ENCODE measurements at regions not wholly inside any gene's neighbourhood (a gene's known extent, or its start where the extent isn't known, plus 50 kb on each side); places are given as distances from the start of the nearest gene placed in this dataset.

DNA sequence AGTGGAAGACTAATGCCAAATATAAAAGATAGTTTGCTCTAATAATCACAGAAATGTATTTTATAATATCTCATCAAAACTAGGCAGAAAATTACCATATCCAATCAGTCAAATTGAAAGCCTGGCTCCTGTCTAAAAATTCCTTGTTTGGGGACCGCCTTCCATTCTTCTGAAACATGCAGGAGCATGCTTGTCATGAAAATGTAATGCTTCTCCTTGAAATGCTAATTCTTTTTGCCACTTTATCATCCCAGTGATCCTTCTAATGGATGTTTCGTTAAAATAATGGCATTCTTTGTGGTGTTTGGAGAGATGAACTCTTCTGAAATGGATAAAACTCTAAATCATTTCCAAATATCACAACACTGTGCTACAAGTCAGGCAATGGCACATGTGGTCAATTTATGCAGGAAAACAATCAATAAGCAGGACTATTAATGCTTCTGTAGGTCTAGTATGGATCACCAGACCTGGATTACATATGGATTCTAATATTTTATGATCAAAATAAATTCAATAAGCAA is 1039.1 kb upstream of the NXPH2 start:
- Histone ChIP-seq H3K27me3 (ENCODE audit: insufficient read depth, low read depth) (no peaks in the 10 kb centered on the region), H3K27ac (no peak overlapping the region), H4K20me1 (ENCODE audit: insufficient read depth) (no peaks in the 10 kb centered on the region), H3K79me2 (ENCODE audit: insufficient read depth, low read depth) (no peaks in the 10 kb centered on the region), H3K36me3 (ENCODE audit: insufficient read depth) (no peaks in the 10 kb centered on the region), H3K4me2 (no peak overlapping the region), H3K4me1 (ENCODE audit: low read depth, poor library complexity, severe bottlenecking) (no peaks in the 10 kb centered on the region), H2AFZ (ENCODE audit: low read depth) (no peak overlapping the region), H3K9ac (no peak overlapping the region), H3K4me3 (IDR thresholded peaks at IDR 0.05; ENCODE audit: insufficient read depth, low read depth, low read length) (no peak overlapping the region)
- TF ChIP-seq CTCF (conservative IDR thresholded peaks at IDR 0.05; ENCODE audit: low read depth, low read length) = no peak

- H3K27me3 ChIP-seq (ENCODE audit: insufficient read depth, low read depth) = no peaks in the 10 kb centered on the region
- no peak overlapping the region for H3K4me2 ChIP-seq
- TF ChIP-seq CTCF (conservative IDR thresholded peaks at IDR 0.05; ENCODE audit: low read depth, low read length) = no peak
- H4K20me1 ChIP-seq (ENCODE audit: insufficient read depth) = no peaks in the 10 kb centered on the region
- no peaks in the 10 kb centered on the region for H3K79me2 ChIP-seq (ENCODE audit: insufficient read depth, low read depth)
- H3K27ac ChIP-seq = no peak overlapping the region
- no peak overlapping the region for H3K9ac ChIP-seq
- H3K4me1 ChIP-seq (ENCODE audit: low read depth, poor library complexity, severe bottlenecking) = no peaks in the 10 kb centered on the region
- no peak overlapping the region for H2AFZ ChIP-seq (ENCODE audit: low read depth)
- no peak overlapping the region for H3K4me3 ChIP-seq (IDR thresholded peaks at IDR 0.05; ENCODE audit: insufficient read depth, low read depth, low read length)
- no peaks in the 10 kb centered on the region for H3K36me3 ChIP-seq (ENCODE audit: insufficient read depth)
Observed at GRCh38 chr2:139814458-139814857, 1034.3 kb upstream of the NXPH2 start.

- H3K27me3 ChIP-seq (ENCODE audit: insufficient read depth, low read depth) = no peaks in the 10 kb centered on the region
- no peak overlapping the region for H3K27ac ChIP-seq
- no peaks in the 10 kb centered on the region for H4K20me1 ChIP-seq (ENCODE audit: insufficient read depth)
- H3K79me2 ChIP-seq (ENCODE audit: insufficient read depth, low read depth) = no peaks in the 10 kb centered on the region
- no peak overlapping the region for H3K4me3 ChIP-seq (IDR thresholded peaks at IDR 0.05; ENCODE audit: insufficient read depth, low read depth, low read length)
- H3K4me2 ChIP-seq = no peak overlapping the region
- H2AFZ ChIP-seq (ENCODE audit: low read depth) = no peak overlapping the region
- H3K9ac ChIP-seq = no peak overlapping the region
- H3K36me3 ChIP-seq (ENCODE audit: insufficient read depth) = no peaks in the 10 kb centered on the region
- TF ChIP-seq CTCF (conservative IDR thresholded peaks at IDR 0.05; ENCODE audit: low read depth, low read length) = no peak
- H3K4me1 ChIP-seq (ENCODE audit: low read depth, poor library complexity, severe bottlenecking) = no peaks in the 10 kb centered on the region
Observed at GRCh38 chr2:139813340-139813739, 1033.2 kb upstream of the NXPH2 start.

DNA sequence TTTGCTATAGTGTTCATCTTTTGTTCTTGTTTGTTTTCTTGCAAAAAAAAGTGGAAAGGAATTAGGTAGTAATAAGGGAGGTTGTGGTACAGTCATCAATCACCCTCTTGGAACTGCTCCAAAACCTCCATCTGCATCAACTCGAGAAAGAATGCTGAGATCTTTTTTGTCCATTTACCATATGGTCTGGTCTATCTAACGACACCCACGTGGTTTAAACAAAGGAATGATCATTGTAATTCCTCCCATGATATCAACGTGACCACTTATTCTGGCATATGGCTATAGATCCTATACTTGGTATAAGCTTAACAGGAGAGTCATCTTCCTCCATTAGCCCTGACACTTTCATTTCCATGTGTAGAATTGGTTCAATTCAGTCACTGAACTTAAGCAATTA is 1025.3 kb upstream of the NXPH2 start:
- Histone ChIP-seq H3K36me3 (ENCODE audit: insufficient read depth) (no peaks in the 10 kb centered on the region), H3K4me1 (ENCODE audit: low read depth, poor library complexity, severe bottlenecking) (no peaks in the 10 kb centered on the region), H3K9ac (no peak overlapping the region), H3K27ac (no peak overlapping the region), H4K20me1 (ENCODE audit: insufficient read depth) (no peaks in the 10 kb centered on the region), H3K4me2 (no peak overlapping the region), H2AFZ (ENCODE audit: low read depth) (no peak overlapping the region), H3K79me2 (ENCODE audit: insufficient read depth, low read depth) (no peaks in the 10 kb centered on the region), H3K27me3 (ENCODE audit: insufficient read depth, low read depth) (no peaks in the 10 kb centered on the region), H3K4me3 (IDR thresholded peaks at IDR 0.05; ENCODE audit: insufficient read depth, low read depth, low read length) (no peak overlapping the region)
- no peak for TF ChIP-seq CTCF (conservative IDR thresholded peaks at IDR 0.05; ENCODE audit: low read depth, low read length)
